ENCODE measurements at regions not wholly inside any gene's neighbourhood (a gene's known extent, or its start where the extent isn't known, plus 50 kb on each side); places are given as distances from the start of the nearest gene placed in this dataset.

GRCh38 chr7:26583094-26583648 is 281.2 kb downstream of the SKAP2 start:
- ChIA-PET CTCF (ENCODE audit: partially characterized antibody) (interaction anchor here (0.7 to 1.7 kb wide), 7 partner anchors 10 to 214 kb away, joined by 3 to 7 read pairs (median 3); no protein-coding TSS in a partner anchor), POLR2A (ENCODE audit: partially characterized antibody) (no interaction called here)
- Histone ChIP-seq H3K4me1 (replicated peaks in 1 of 4; ENCODE audit: control insufficient read depth in 3 of 4, insufficient read depth in 4 of 4, low read length in 3 of 4) (peaks cover 0 to 2% (median 0%) of the 10 kb centered on the region in 4 experiments; a peak in 3 of 7 replicates), H3K4ac (replicated peaks; ENCODE audit: insufficient read length, low read depth, low read length) (no peak overlapping the region), H4K8ac (ENCODE audit: extremely low read depth, insufficient read depth, low read length) (no peak overlapping the region; the same call in 1 of the 2 replicates), H3K4me3 (ENCODE audit: extremely low read depth in 1 of 4, insufficient read depth in 2 of 4, low read depth in 3 of 4, low read length in 4 of 4) (no peak overlapping the region), H3K14ac (ENCODE audit: insufficient read length) (no peak overlapping the region), H2AFZ (ENCODE audit: low read length) (no peak overlapping the region), H2BK12ac (ENCODE audit: low read depth, low read length) (no peak overlapping the region), H3K27ac (ENCODE audit: low read depth, low read length) (no peak overlapping the region), H2BK5ac (ENCODE audit: low read depth, low read length) (no peak overlapping the region), H2BK20ac (ENCODE audit: low read length) (no peak overlapping the region), H4K91ac (replicated peaks; ENCODE audit: insufficient read length, low read length) (no peak overlapping the region), H4K20me1 (replicated peaks in 1 of 2; ENCODE audit: control insufficient read depth in 1 of 2, insufficient read depth in 2 of 2, low read length in 2 of 2) (no peaks in the 10 kb centered on the region), H3K56ac (replicated peaks; ENCODE audit: insufficient read length, low read depth, low read length) (no peak overlapping the region), H3K9me3 (ENCODE audit: insufficient read depth in 2 of 2, low read depth in 1 of 2, low read length in 1 of 2) (no peaks in the 10 kb centered on the region), H3K27me3 (replicated peaks in 1 of 4; ENCODE audit: control insufficient read depth in 3 of 4, extremely low read depth in 1 of 4, insufficient read depth in 3 of 4, low read length in 3 of 4) (no peaks in the 10 kb centered on the region; a peak in 1 of 7 replicates), H2AK5ac (ENCODE audit: low read depth, low read length) (no peak overlapping the region), H3K23me2 (ENCODE audit: low read depth, low read length) (no peaks in the 10 kb centered on the region), H2BK15ac (ENCODE audit: low read length) (no peak overlapping the region), H3K9ac (replicated peaks in 1 of 4; ENCODE audit: extremely low read depth in 1 of 4, low read depth in 3 of 4, low read length in 3 of 4) (no peak overlapping the region), H3K4me2 (ENCODE audit: insufficient read depth in 1 of 2, low read depth in 2 of 2, low read length in 2 of 2) (no peak overlapping the region), H3K79me2 (ENCODE audit: control insufficient read depth in 1 of 2, insufficient read depth in 2 of 2, low read length in 2 of 2) (no peaks in the 10 kb centered on the region), H4K5ac (ENCODE audit: insufficient read length, low read depth, low read length) (no peak overlapping the region), H3K79me1 (ENCODE audit: low read depth, low read length) (no peaks in the 10 kb centered on the region), H3K23ac (ENCODE audit: insufficient read length) (no peak overlapping the region), H3K36me3 (ENCODE audit: control insufficient read depth in 2 of 4, insufficient read depth in 4 of 4, low read length in 3 of 4) (no peaks in the 10 kb centered on the region), H2BK120ac (replicated peaks; ENCODE audit: low read depth, low read length) (no peak overlapping the region), H3K18ac (ENCODE audit: extremely low read depth, low read length) (no peak overlapping the region)
- FAIRE-seq = no peak
- WGBS, 2 experiments (ENCODE audit: extremely low coverage in 1 of 2, insufficient coverage in 1 of 2, insufficient read length in 1 of 2, insufficient replicate concordance in 2 of 2, low coverage in 1 of 2, low lambda C conversion rate in 2 of 2, missing lambda C conversion rate in 1 of 2) = 87% methylated on average over 4 of the region's 4 CpGs; no CpG with 5 or more reads in 1 of the 2 experiments
- DNase-seq (ENCODE audit: low read depth in 1 of 2, low spot score in 2 of 2) = no peak
- no peak for TF ChIP-seq TEAD4 (IDR thresholded peaks at IDR 0.05; ENCODE audit: low read depth, low read length)
- TF ChIP-seq RXRA (IDR thresholded peaks at IDR 0.05; ENCODE audit: insufficient read depth, low read depth, low read length) = no peak
- no peak for TF ChIP-seq MAFK (IDR thresholded peaks at IDR 0.05; ENCODE audit: low read depth, low read length)
- TF ChIP-seq GTF2F1 (IDR thresholded peaks at IDR 0.05; ENCODE audit: borderline replicate concordance, low read depth, low read length) = no peak
- no peak for TF ChIP-seq NRF1 (IDR thresholded peaks at IDR 0.05; ENCODE audit: low read depth, low read length)
